HG02610 (cell line): ENCODE measurements at regions not wholly inside any gene's neighbourhood (a gene's known extent, or its start where the extent isn't known, plus 50 kb on each side); places are given as distances from the start of the nearest gene placed in this dataset.

Experiments
- ATAC-seq: cut with Tn5 transposase; IDR thresholded peaks from one replicate; pipeline ENCODE4 v1.9.1; 2021; ENCODE audit warnings: mild to moderate bottlenecking, moderate library complexity; ENCODE audit not compliant: unreplicated experiment

- no peak for ATAC-seq
Observed at GRCh38 chr12:114902665-114903064, 218.7 kb upstream of the TBX3 start.

GRCh38 chr12:114901316-114901715 lies 217.3 kb upstream of the TBX3 start:
- no peak for ATAC-seq

GRCh38 chr12:114898159-114898558 lies 214.2 kb upstream of the TBX3 start:
- no peak for ATAC-seq

- no peak for ATAC-seq
Observed at GRCh38 chr12:114895827-114896226, 211.9 kb upstream of the TBX3 start.

- ATAC-seq = no peak
Observed at GRCh38 chr12:114895081-114895480, 211.1 kb upstream of the TBX3 start.

- no peak for ATAC-seq
Observed at GRCh38 chr12:114894076-114894475, 210.1 kb upstream of the TBX3 start.

GRCh38 chr12:114888928-114889584 lies 205.1 kb upstream of the TBX3 start:
- ATAC-seq = no peak

GRCh38 chr12:114888448-114888847 lies 204.5 kb upstream of the TBX3 start:
- no peak for ATAC-seq

GRCh38 chr12:114885501-114885900 lies 201.5 kb upstream of the TBX3 start:
- ATAC-seq = no peak

- no peak for ATAC-seq
Observed at GRCh38 chr12:114884575-114884974, 200.6 kb upstream of the TBX3 start.

GRCh38 chr12:114882083-114882482 lies 198.1 kb upstream of the TBX3 start:
- ATAC-seq = no peak

GRCh38 chr12:114879354-114879753 lies 195.4 kb upstream of the TBX3 start:
- no peak for ATAC-seq

GRCh38 chr12:114878781-114879180 lies 194.8 kb upstream of the TBX3 start:
- no peak for ATAC-seq

- no peak for ATAC-seq
Observed at GRCh38 chr12:114876968-114877680, 193.1 kb upstream of the TBX3 start.

- no peak for ATAC-seq
Observed at GRCh38 chr12:114875313-114875712, 191.3 kb upstream of the TBX3 start.

- ATAC-seq = no peak
Observed at GRCh38 chr12:114873656-114874055, 189.7 kb upstream of the TBX3 start.

- no peak for ATAC-seq
Observed at GRCh38 chr12:114868995-114869834, 185.2 kb upstream of the TBX3 start.

- ATAC-seq = no peak
Observed at GRCh38 chr12:114866331-114866730, 182.4 kb upstream of the TBX3 start.

GRCh38 chr12:114864837-114865551 lies 181.0 kb upstream of the TBX3 start:
- no peak for ATAC-seq

- ATAC-seq = no peak
Observed at GRCh38 chr12:114863911-114864310, 179.9 kb upstream of the TBX3 start.

GRCh38 chr12:114860969-114861368 lies 177.0 kb upstream of the TBX3 start:
- no peak for ATAC-seq
